SH-SY5Y (cell line): ENCODE measurements at regions not wholly inside any gene's neighbourhood (a gene's known extent, or its start where the extent isn't known, plus 50 kb on each side); places are given as distances from the start of the nearest gene placed in this dataset.

Source experiments
- GATA2 ChIP-seq: IDR thresholded peaks from 2 replicates; pipeline ENCODE4 v1.6.1; 2011; ENCODE audit warnings: mild to moderate bottlenecking, low read depth, low read length
- GATA3 ChIP-seq: IDR thresholded peaks from 2 replicates; pipeline ENCODE4 v1.6.1; 2011; ENCODE audit warnings: low read depth, mild to moderate bottlenecking, low read length, moderate library complexity

- TF ChIP-seq GATA3 (no peak), GATA2 (no peak)
Measured at GRCh38 chr2:20541294-20541640, 94.4 kb downstream of the RHOB start.

- TF ChIP-seq GATA3 (no peak), GATA2 (no peak)
Measured at GRCh38 chr2:20541651-20542050, 94.8 kb downstream of the RHOB start.

GRCh38 chr2:20542269-20542668, 95.4 kb downstream of the RHOB start:
- no peak for TF ChIP-seq GATA2
- no peak for TF ChIP-seq GATA3

GRCh38 chr2:20542746-20543468, 96.0 kb downstream of the RHOB start:
- no peak for TF ChIP-seq GATA2
- no peak for TF ChIP-seq GATA3

GRCh38 chr2:20543469-20544152, 96.7 kb downstream of the RHOB start:
- no peak for TF ChIP-seq GATA3
- no peak for TF ChIP-seq GATA2

GRCh38 chr2:20544153-20544747, 97.4 kb downstream of the RHOB start:
- TF ChIP-seq GATA2 = no peak
- TF ChIP-seq GATA3 = no peak

- TF ChIP-seq GATA3 (no peak), GATA2 (no peak)
Measured at GRCh38 chr2:20549144-20549543, 101.8 kb downstream of the HS1BP3 start.

GRCh38 chr2:20549691-20550348, 101.1 kb downstream of the HS1BP3 start:
- TF ChIP-seq GATA3 (no peak), GATA2 (no peak)

GRCh38 chr2:20551260-20551944, 99.5 kb downstream of the HS1BP3 start:
- TF ChIP-seq GATA2 = peak; percentile 20; the same call in 1 of the 2 replicates
- TF ChIP-seq GATA3 = no peak

GRCh38 chr2:20551945-20552328, 99.0 kb downstream of the HS1BP3 start:
- no peak for TF ChIP-seq GATA2
- TF ChIP-seq GATA3 = no peak

GRCh38 chr2:20552847-20553246, 98.1 kb downstream of the HS1BP3 start:
- TF ChIP-seq GATA3 = no peak
- no peak for TF ChIP-seq GATA2

GRCh38 chr2:20553580-20553979, 97.3 kb downstream of the HS1BP3 start:
- TF ChIP-seq GATA3 (no peak), GATA2 (no peak)

GRCh38 chr2:20555954-20556353, 94.9 kb downstream of the HS1BP3 start:
- TF ChIP-seq GATA3 (no peak), GATA2 (no peak)

- no peak for TF ChIP-seq GATA2
- TF ChIP-seq GATA3 = no peak
Measured at GRCh38 chr2:20556756-20557155, 94.1 kb downstream of the HS1BP3 start.
